GM23248 (cell line): ENCODE measurements at regions not wholly inside any gene's neighbourhood (a gene's known extent, or its start where the extent isn't known, plus 50 kb on each side); places are given as distances from the start of the nearest gene placed in this dataset.

Experiments used
- EZH2 ChIP-seq: fragments of 200-600 bp; sonication (generic); IDR thresholded peaks from 2 replicates; pipeline ENCODE4 v1.6.1; 2018; ENCODE audit warnings: antibody characterized with exemption, mild to moderate bottlenecking; ENCODE audit not compliant: insufficient read depth, poor library complexity, severe bottlenecking
- EZH2phosphoT487 ChIP-seq: fragments of 200-600 bp; sonication (generic); IDR thresholded peaks from 2 replicates; pipeline ENCODE4 v1.6.1; 2018; ENCODE audit warnings: antibody characterized with exemption, moderate library complexity, mild to moderate bottlenecking, low read depth; ENCODE audit not compliant: insufficient read depth

DNA sequence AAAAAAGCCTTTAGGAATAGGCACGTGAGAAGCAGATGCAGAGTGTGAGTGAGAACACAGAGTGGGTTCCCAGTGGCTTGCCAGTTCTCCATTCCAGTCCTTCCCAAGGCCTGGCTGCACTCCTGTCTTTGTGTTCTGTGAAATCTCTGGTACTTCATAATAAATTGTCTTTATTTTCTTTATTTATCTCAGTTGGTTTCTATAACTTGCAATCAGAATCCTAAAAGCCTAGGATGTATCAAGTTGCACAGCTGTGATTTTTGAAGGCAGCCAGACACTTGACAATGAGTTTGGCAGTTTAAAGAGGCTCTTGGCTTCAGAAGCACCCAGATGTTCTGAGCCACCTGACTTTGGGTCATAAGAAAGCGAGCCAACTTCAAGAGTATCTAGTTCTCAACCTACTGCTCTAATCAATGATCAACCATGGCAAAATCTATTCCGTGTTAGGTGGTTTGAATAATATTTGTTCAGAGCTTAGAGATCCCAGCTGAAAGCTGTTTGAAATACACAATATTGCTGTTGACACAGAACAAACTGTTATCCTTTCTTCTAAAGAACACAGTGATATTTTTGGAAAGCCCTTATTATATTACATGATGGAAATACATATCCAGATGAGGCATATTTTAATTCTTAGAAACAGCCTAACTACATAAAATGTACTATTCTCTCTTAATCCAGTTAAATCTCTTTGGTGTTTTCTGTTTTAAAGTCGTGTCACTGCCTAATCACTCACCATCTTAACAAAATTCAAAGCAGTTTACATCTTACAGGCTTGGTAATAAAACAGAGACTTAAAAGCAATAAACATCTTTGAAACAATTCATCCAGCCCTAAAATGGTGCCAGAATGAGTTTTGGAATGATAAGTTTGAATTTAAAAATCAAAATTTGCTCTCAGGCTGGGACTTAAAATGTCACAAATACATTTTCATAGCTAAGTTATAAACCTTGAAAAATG, 483.0 kb upstream of the NBEA start:
- TF ChIP-seq EZH2 (no peak), EZH2phosphoT487 (no peak)
